WERI-Rb-1 (cell line): ENCODE measurements at regions not wholly inside any gene's neighbourhood (a gene's known extent, or its start where the extent isn't known, plus 50 kb on each side); places are given as distances from the start of the nearest gene placed in this dataset.

Experiments
- DNase-seq: peaks from one replicate; pipeline ENCODE4 v3.0.0-alpha.2; 2020
- H3K27ac ChIP-seq: fragments of 250-450 bp; sonication (Bioruptor Pico); 2 replicates; pipeline ENCODE4 v1.5.1; 2020; ENCODE audit warnings: mild to moderate bottlenecking, moderate library complexity
- H3K27me3 ChIP-seq: fragments of 250-450 bp; sonication (Bioruptor Pico); 2 replicates; pipeline ENCODE4 v1.5.1; 2021; ENCODE audit warnings: mild to moderate bottlenecking, low read depth, moderate library complexity; ENCODE audit not compliant: insufficient read depth, severe bottlenecking
- H3K36me3 ChIP-seq: fragments of 250-450 bp; sonication (Bioruptor Pico); 2 replicates; pipeline ENCODE4 v1.5.1; 2020; ENCODE audit warnings: mild to moderate bottlenecking, moderate library complexity
- H3K4me3 ChIP-seq: 2 replicates; pipeline ENCODE4 v1.5.1; 2011; ENCODE audit warnings: low read depth, mild to moderate bottlenecking, control low read depth, low read length
- H3K9me3 ChIP-seq: fragments of 250-450 bp; sonication (Bioruptor Pico); 2 replicates; pipeline ENCODE4 v1.5.1; 2021; ENCODE audit warnings: mild to moderate bottlenecking, moderate library complexity; ENCODE audit not compliant: severe bottlenecking
- CTCF ChIP-seq: IDR thresholded peaks from 2 replicates; pipeline ENCODE4 v1.5.1; 2011; ENCODE audit warnings: low read depth, mild to moderate bottlenecking, control low read depth, inconsistent platforms, low read length

- Histone ChIP-seq H3K36me3 (no peaks in the 10 kb centered on the region), H3K27ac (no peak overlapping the region), H3K4me3 (no peak overlapping the region), H3K27me3 (no peaks in the 10 kb centered on the region), H3K9me3 (no peaks in the 10 kb centered on the region)
- no peak for DNase-seq
- TF ChIP-seq CTCF: no peak
These were observed 404.5 kb downstream of the BCAT1 start for GRCh38 chr12:24544368-24544767.

DNA sequence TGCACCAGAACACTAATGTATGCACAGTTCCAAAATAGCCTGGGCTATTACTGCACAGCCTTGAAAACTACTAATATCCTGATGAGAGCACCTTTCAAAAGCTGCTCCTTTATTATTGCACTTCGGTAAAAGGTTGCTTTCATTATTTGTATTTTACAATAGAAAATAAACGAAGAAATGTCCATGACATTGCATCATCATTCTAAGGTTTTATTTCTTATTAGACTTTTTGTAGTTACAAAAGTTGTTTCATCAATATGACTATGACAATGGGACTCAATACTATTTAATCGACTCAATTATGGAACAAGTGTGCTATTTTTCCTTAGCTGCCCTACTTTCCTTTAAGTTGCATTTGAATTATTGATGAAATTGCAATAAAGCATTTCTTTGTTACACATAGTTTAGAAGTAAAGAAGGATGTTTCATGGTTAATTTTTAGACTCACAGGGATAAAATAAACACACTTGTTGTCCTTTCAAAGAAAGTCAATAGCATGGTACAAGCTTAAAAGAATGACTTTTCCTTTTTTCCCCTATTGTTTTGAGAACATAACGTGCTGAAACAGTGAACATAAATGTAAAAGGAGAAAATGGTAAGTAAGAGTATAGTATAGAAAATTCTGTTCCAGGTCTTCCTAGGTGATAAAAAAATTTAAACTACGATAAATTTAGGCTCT, 407.6 kb downstream of the BCAT1 start:
- Histone ChIP-seq H3K4me3 (no peak overlapping the region), H3K27ac (no peak overlapping the region), H3K36me3 (no peaks in the 10 kb centered on the region), H3K9me3 (no peaks in the 10 kb centered on the region), H3K27me3 (no peaks in the 10 kb centered on the region)
- DNase-seq: no peak
- no peak for TF ChIP-seq CTCF

GRCh38 chr12:24539646-24540045, 409.3 kb downstream of the BCAT1 start:
- Histone ChIP-seq H3K36me3 (no peaks in the 10 kb centered on the region), H3K27me3 (no peaks in the 10 kb centered on the region), H3K27ac (no peak overlapping the region), H3K9me3 (no peaks in the 10 kb centered on the region), H3K4me3 (no peak overlapping the region)
- DNase-seq: no peak
- no peak for TF ChIP-seq CTCF

GRCh38 chr12:24537083-24537860, 411.6 kb downstream of the BCAT1 start:
- no peak for TF ChIP-seq CTCF
- Histone ChIP-seq H3K36me3 (no peaks in the 10 kb centered on the region), H3K4me3 (no peak overlapping the region), H3K27ac (no peak overlapping the region), H3K27me3 (no peaks in the 10 kb centered on the region), H3K9me3 (no peaks in the 10 kb centered on the region)
- no peak for DNase-seq

DNA sequence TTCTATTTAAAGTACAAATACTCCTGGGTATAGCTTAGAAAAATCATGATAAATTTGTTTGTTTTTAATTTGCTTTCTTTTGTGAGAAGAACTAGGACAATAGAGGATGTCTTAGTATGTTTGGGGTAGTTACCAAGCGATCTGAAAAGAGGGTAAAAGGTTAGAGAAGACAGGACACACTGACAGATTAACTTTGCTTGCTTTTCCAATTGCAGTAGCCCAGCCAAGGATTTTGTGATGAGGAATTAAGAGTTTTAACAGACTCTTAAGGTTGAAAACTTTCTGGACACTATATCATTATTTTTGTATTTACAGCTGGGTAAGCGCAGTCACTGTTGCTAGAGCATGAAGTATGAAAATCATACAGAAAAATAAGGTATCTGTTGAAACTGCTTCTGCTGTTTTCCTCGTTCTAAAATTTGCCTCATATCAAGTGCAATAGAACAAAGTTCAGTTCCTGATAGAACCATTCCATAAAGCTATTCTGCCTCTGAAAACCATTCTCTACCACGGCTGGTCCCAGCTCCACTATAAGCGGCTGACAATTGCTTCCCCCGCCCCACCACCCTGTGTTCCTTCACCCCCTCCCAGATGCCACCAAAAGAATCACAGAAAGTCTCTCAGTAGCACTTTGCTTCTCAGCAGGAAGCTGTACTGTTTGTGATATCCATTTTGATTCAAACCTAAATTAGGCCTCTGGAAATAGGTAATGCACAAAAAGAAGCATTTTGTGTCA, 413.4 kb downstream of the BCAT1 start:
- no peak for DNase-seq
- Histone ChIP-seq H3K9me3 (no peaks in the 10 kb centered on the region), H3K27ac (no peak overlapping the region), H3K36me3 (no peaks in the 10 kb centered on the region), H3K4me3 (no peak overlapping the region), H3K27me3 (no peaks in the 10 kb centered on the region)
- no peak for TF ChIP-seq CTCF
